ENCODE measurements at regions not wholly inside any gene's neighbourhood (a gene's known extent, or its start where the extent isn't known, plus 50 kb on each side); places are given as distances from the start of the nearest gene placed in this dataset.
A peak's percentile ranks its signal among the peaks of the same experiment; 100 is the strongest.

DNA sequence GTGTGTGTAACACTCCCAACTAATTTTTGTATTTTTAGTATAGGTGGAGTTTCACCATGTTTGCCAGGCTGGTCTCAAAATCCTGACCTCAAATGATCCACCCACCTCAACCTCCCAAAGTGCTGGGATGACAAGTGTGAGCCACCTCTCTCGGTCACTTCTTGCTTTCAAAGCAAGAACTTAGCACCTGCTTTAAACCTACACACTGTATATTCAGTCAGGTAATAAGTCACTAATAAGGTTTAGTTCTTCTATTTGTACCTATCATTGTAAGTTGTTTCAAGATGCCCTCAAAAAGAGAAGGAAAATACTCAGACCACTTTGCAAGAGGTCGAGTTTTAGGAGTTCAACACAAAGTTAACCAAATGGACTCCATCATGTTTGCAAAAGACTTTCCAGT is 431.3 kb downstream of the MRPL39 start:
- H3K79me2 ChIP-seq (ENCODE audit: control insufficient read depth, insufficient read depth, low read length) = no peaks in the 10 kb centered on the region
- CTCF ChIA-PET = interaction anchor here (0.6 to 1.2 kb wide), 2 partner anchors 11 to 138 kb away, joined by 3 to 4 read pairs; no protein-coding TSS in a partner anchor
- no peak overlapping the region for H3K9ac ChIP-seq (ENCODE audit: low read length)
- Mint-ChIP-seq H3K9me3 (ENCODE audit: insufficient read depth) (peaks cover 4% of the 10 kb centered on the region), H3K4me3 (no peak overlapping the region), H3K4me1 (peaks cover 58% of the 10 kb centered on the region), H3K27me3 (no peaks in the 10 kb centered on the region), H3K27ac (no peak overlapping the region)
- H3K4me2 ChIP-seq (replicated peaks; ENCODE audit: low read depth, low read length, poor library complexity, severe bottlenecking) = peak overlapping the region; percentile 63
- no peak overlapping the region for H2AFZ ChIP-seq (ENCODE audit: insufficient read depth, low read depth, low read length, poor library complexity, severe bottlenecking)
- no peaks in the 10 kb centered on the region for H3K27me3 ChIP-seq (replicated peaks in 1 of 4; ENCODE audit: control extremely low read depth in 1 of 4, control insufficient read depth in 3 of 4, insufficient read depth in 4 of 4, low read length in 3 of 4)
- H3K4me1 ChIP-seq (ENCODE audit: control insufficient read depth in 2 of 2, insufficient read depth in 2 of 2, low read length in 2 of 2) = peaks cover 40 to 44% of the 10 kb centered on the region in 2 donors
- POLR2A ChIA-PET = no interaction called here
- intact Hi-C loops (cut with micrococcal nuclease) = loop anchor here (5.0 to 10.0 kb wide), 2 partner anchors 41 to 389 kb away; no protein-coding TSS in a partner anchor
- TF ChIP-seq EZH2 (IDR thresholded peaks at IDR 0.05; ENCODE audit: borderline replicate concordance, insufficient read depth, low read depth, low read length, poor library complexity, severe bottlenecking) = no peak
- TF ChIP-seq, protein P1, sequence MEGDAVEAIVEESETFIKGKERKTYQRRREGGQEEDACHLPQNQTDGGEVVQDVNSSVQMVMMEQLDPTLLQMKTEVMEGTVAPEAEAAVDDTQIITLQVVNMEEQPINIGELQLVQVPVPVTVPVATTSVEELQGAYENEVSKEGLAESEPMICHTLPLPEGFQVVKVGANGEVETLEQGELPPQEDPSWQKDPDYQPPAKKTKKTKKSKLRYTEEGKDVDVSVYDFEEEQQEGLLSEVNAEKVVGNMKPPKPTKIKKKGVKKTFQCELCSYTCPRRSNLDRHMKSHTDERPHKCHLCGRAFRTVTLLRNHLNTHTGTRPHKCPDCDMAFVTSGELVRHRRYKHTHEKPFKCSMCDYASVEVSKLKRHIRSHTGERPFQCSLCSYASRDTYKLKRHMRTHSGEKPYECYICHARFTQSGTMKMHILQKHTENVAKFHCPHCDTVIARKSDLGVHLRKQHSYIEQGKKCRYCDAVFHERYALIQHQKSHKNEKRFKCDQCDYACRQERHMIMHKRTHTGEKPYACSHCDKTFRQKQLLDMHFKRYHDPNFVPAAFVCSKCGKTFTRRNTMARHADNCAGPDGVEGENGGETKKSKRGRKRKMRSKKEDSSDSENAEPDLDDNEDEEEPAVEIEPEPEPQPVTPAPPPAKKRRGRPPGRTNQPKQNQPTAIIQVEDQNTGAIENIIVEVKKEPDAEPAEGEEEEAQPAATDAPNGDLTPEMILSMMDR (IDR thresholded peaks at IDR 0.05) = no peak
- DNase-seq (no peak), ATAC-seq (ENCODE audit: low read depth) (no peak)
- H3K27ac ChIP-seq (ENCODE audit: low read length in 2 of 2) = peak overlapping the region; percentile 83 to 92
- H3K4me3 ChIP-seq (ENCODE audit: control extremely low read depth in 1 of 5, extremely low read depth in 1 of 5, insufficient read depth in 1 of 5, low read depth in 2 of 5, low read length in 4 of 5) = no peak overlapping the region
- WGBS (ENCODE audit: insufficient coverage) = no CpG with 5 or more reads among the region's 2 CpGs
- peaks cover 0 to 3% (median 0%) of the 10 kb centered on the region in 3 donors for H3K9me3 ChIP-seq (ENCODE audit: control extremely low read depth in 1 of 3, control insufficient read depth in 2 of 3, insufficient read depth in 1 of 3, low read length in 2 of 3)
- H3K36me3 ChIP-seq (replicated peaks in 1 of 2; ENCODE audit: control extremely low read depth in 1 of 2, control insufficient read depth in 1 of 2, extremely low read depth in 1 of 2, insufficient read depth in 2 of 2, low read length in 1 of 2) = no peaks in the 10 kb centered on the region
- H4K20me1 ChIP-seq (ENCODE audit: control insufficient read depth, insufficient read depth, low read length, poor library complexity, severe bottlenecking) = no peaks in the 10 kb centered on the region

DNA sequence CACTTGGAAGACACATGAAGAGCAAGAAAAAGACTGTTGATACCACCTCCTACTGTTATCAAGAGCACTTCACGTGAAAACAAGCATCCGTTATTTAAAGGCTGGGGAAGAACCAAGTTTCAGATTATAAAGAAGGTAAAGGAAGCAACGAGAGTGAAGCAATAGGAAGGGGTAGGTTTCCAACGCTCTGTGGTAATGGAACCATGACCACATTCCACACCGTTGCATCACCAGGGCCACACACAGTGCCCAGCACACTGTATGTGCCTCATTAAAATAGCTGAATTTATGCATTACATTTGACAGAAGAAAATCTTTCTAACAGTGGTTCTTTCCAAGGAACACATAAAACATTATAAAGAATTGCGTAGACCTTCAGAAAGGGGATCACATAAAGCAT is 435.8 kb downstream of the MRPL39 start:
- H3K36me3 ChIP-seq (replicated peaks in 1 of 2; ENCODE audit: control extremely low read depth in 1 of 2, control insufficient read depth in 1 of 2, extremely low read depth in 1 of 2, insufficient read depth in 2 of 2, low read length in 1 of 2) = no peaks in the 10 kb centered on the region
- 100% methylated on average over 1 of the region's 6 CpGs for WGBS (ENCODE audit: insufficient coverage)
- no peak overlapping the region for H2AFZ ChIP-seq (ENCODE audit: insufficient read depth, low read depth, low read length, poor library complexity, severe bottlenecking)
- intact Hi-C loops (cut with micrococcal nuclease) = loop anchor here (10.0 kb wide), 1 partner anchor 393 kb away; no protein-coding TSS in a partner anchor
- no peak overlapping the region for H3K4me2 ChIP-seq (replicated peaks; ENCODE audit: low read depth, low read length, poor library complexity, severe bottlenecking)
- peaks cover 1 to 15% (median 15%) of the 10 kb centered on the region in 3 donors for H3K9me3 ChIP-seq (ENCODE audit: control extremely low read depth in 1 of 3, control insufficient read depth in 2 of 3, insufficient read depth in 1 of 3, low read length in 2 of 3)
- no peaks in the 10 kb centered on the region for H3K27me3 ChIP-seq (replicated peaks in 1 of 4; ENCODE audit: control extremely low read depth in 1 of 4, control insufficient read depth in 3 of 4, insufficient read depth in 4 of 4, low read length in 3 of 4)
- no peaks in the 10 kb centered on the region for H4K20me1 ChIP-seq (ENCODE audit: control insufficient read depth, insufficient read depth, low read length, poor library complexity, severe bottlenecking)
- peaks cover 28% of the 10 kb centered on the region for H3K4me1 Mint-ChIP-seq
- H3K4me3 ChIP-seq (ENCODE audit: control extremely low read depth in 1 of 5, extremely low read depth in 1 of 5, insufficient read depth in 1 of 5, low read depth in 2 of 5, low read length in 4 of 5) = no peak overlapping the region
- ChIA-PET POLR2A (no interaction called here), CTCF (no interaction called here)
- DNase-seq (no peak), ATAC-seq (ENCODE audit: low read depth) (no peak)
- no peak overlapping the region for H3K4me3 Mint-ChIP-seq
- no peak overlapping the region for H3K9ac ChIP-seq (ENCODE audit: low read length)
- no peak overlapping the region for H3K27ac ChIP-seq (ENCODE audit: low read length in 2 of 2)
- TF ChIP-seq, protein P1 (IDR thresholded peaks at IDR 0.05) = no peak
- no peak for TF ChIP-seq EZH2 (IDR thresholded peaks at IDR 0.05; ENCODE audit: borderline replicate concordance, insufficient read depth, low read depth, low read length, poor library complexity, severe bottlenecking)
- no peak overlapping the region for H3K27ac Mint-ChIP-seq
- no peaks in the 10 kb centered on the region for H3K79me2 ChIP-seq (ENCODE audit: control insufficient read depth, insufficient read depth, low read length)
- no peaks in the 10 kb centered on the region for H3K27me3 Mint-ChIP-seq
- H3K9me3 Mint-ChIP-seq (ENCODE audit: insufficient read depth) = peaks cover 15% of the 10 kb centered on the region
- H3K4me1 ChIP-seq (ENCODE audit: control insufficient read depth in 2 of 2, insufficient read depth in 2 of 2, low read length in 2 of 2) = peaks cover 24 to 27% of the 10 kb centered on the region in 2 donors

Measured in B cell (primary cell).